ENCODE measurements at regions not wholly inside any gene's neighbourhood (a gene's known extent, or its start where the extent isn't known, plus 50 kb on each side); places are given as distances from the start of the nearest gene placed in this dataset.

DNA sequence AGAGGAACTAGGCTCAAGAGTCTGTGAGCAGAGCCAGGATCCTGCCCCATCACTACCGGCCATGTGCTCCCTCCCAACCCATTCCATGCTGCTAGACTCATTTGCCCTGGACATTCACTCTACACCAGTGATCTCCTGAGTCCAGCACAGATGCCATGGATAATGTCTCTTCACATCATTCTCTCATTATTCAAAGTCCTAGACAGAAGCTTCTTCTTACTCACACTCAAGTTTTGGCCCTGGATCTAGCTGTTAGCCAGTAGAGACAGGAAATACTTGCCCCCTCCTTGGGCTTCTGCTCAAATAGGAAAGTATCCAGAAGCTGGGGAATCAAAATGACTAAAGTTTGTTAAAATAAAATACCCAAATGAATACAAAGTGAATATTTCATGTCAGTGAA lies 266.8 kb upstream of the LDB2 start:
- TF ChIP-seq, protein P1, sequence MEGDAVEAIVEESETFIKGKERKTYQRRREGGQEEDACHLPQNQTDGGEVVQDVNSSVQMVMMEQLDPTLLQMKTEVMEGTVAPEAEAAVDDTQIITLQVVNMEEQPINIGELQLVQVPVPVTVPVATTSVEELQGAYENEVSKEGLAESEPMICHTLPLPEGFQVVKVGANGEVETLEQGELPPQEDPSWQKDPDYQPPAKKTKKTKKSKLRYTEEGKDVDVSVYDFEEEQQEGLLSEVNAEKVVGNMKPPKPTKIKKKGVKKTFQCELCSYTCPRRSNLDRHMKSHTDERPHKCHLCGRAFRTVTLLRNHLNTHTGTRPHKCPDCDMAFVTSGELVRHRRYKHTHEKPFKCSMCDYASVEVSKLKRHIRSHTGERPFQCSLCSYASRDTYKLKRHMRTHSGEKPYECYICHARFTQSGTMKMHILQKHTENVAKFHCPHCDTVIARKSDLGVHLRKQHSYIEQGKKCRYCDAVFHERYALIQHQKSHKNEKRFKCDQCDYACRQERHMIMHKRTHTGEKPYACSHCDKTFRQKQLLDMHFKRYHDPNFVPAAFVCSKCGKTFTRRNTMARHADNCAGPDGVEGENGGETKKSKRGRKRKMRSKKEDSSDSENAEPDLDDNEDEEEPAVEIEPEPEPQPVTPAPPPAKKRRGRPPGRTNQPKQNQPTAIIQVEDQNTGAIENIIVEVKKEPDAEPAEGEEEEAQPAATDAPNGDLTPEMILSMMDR (conservative IDR thresholded peaks at IDR 0.05; ENCODE audit: low read depth, low read length) = no peak
- no peak for TF ChIP-seq EZH2 (IDR thresholded peaks at IDR 0.05; ENCODE audit: borderline replicate concordance, low read depth, low read length, poor library complexity, severe bottlenecking)
